ENCODE measurements at regions not wholly inside any gene's neighbourhood (a gene's known extent, or its start where the extent isn't known, plus 50 kb on each side); places are given as distances from the start of the nearest gene placed in this dataset.

GRCh38 chr3:181823716-181824115, 112.0 kb downstream of the SOX2 start:
- no peak for DNase-seq (ENCODE audit: extremely low spot score in 2 of 2)
- TF ChIP-seq CTCF (IDR thresholded peaks at IDR 0.05) (no peak), POLR2AphosphoS5 (IDR thresholded peaks at IDR 0.05; ENCODE audit: insufficient read depth in 1 of 2, low read depth in 1 of 2) (no peak), POLR2A (IDR thresholded peaks at IDR 0.05) (no peak)
- no peak overlapping the region for H3K4me3 ChIP-seq
- intact Hi-C loops (cut with DNase I): no loop called here
- no peaks in the 10 kb centered on the region for H3K27me3 ChIP-seq
- H3K4me1 ChIP-seq: no peaks in the 10 kb centered on the region
- H3K9me3 ChIP-seq: no peaks in the 10 kb centered on the region
- no peak overlapping the region for H3K27ac ChIP-seq
- H3K36me3 ChIP-seq: no peaks in the 10 kb centered on the region

DNA sequence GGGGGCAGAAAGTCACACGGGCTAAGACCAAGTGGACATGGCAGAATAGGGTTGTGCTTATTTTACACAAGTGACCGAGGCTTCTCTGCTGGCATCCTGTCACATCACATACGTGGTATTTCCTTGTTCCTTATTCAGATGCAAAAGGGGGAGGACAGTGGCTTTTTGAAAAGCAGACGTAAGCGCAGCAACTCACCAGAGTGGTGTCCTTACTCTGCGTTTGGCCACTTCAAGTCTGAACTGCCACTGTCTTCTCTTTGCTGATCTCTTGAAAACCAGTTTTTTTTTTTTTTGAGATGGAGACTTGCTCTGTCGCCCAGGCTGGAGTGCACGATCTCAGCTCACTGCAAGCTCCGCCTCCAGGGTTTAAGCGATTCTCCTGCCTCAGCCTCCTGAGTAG, 113.2 kb downstream of the SOX2 start:
- no peak for DNase-seq (ENCODE audit: extremely low spot score in 2 of 2)
- H3K27me3 ChIP-seq: no peaks in the 10 kb centered on the region
- no peaks in the 10 kb centered on the region for H3K9me3 ChIP-seq
- H3K27ac ChIP-seq: no peak overlapping the region
- H3K4me3 ChIP-seq: no peak overlapping the region
- no peak for TF ChIP-seq POLR2A (IDR thresholded peaks at IDR 0.05)
- TF ChIP-seq CTCF (IDR thresholded peaks at IDR 0.05): no peak
- no peak for TF ChIP-seq POLR2AphosphoS5 (IDR thresholded peaks at IDR 0.05; ENCODE audit: insufficient read depth in 1 of 2, low read depth in 1 of 2)
- no peaks in the 10 kb centered on the region for H3K4me1 ChIP-seq
- no peaks in the 10 kb centered on the region for H3K36me3 ChIP-seq
- intact Hi-C loops (cut with DNase I): no loop called here

GRCh38 chr3:181839039-181839915, 127.6 kb downstream of the SOX2 start:
- no peak for TF ChIP-seq POLR2A (IDR thresholded peaks at IDR 0.05)
- DNase-seq (ENCODE audit: extremely low spot score in 2 of 2): no peak
- H3K4me1 ChIP-seq: no peaks in the 10 kb centered on the region
- H3K36me3 ChIP-seq: no peaks in the 10 kb centered on the region
- H3K27ac ChIP-seq: no peak overlapping the region
- no peaks in the 10 kb centered on the region for H3K27me3 ChIP-seq
- no peaks in the 10 kb centered on the region for H3K9me3 ChIP-seq
- intact Hi-C loops (cut with DNase I): no loop called here
- H3K4me3 ChIP-seq: no peak overlapping the region

- Histone ChIP-seq H3K36me3 (no peaks in the 10 kb centered on the region), H3K27ac (no peak overlapping the region), H3K9me3 (no peaks in the 10 kb centered on the region), H3K4me3 (no peak overlapping the region), H3K4me1 (no peaks in the 10 kb centered on the region), H3K27me3 (no peaks in the 10 kb centered on the region)
- TF ChIP-seq CTCF (IDR thresholded peaks at IDR 0.05) (no peak), POLR2AphosphoS5 (IDR thresholded peaks at IDR 0.05; ENCODE audit: insufficient read depth in 1 of 2, low read depth in 1 of 2) (no peak), POLR2A (IDR thresholded peaks at IDR 0.05) (no peak)
- no peak for DNase-seq (ENCODE audit: extremely low spot score in 2 of 2)
- intact Hi-C loops (cut with DNase I): no loop called here
These were observed 128.2 kb downstream of the SOX2 start for GRCh38 chr3:181839916-181840297.

- DNase-seq (ENCODE audit: extremely low spot score in 2 of 2): no peak
- H3K4me3 ChIP-seq: no peak overlapping the region
- no peaks in the 10 kb centered on the region for H3K9me3 ChIP-seq
- TF ChIP-seq CTCF (IDR thresholded peaks at IDR 0.05): no peak
- no peak for TF ChIP-seq POLR2AphosphoS5 (IDR thresholded peaks at IDR 0.05; ENCODE audit: insufficient read depth in 1 of 2, low read depth in 1 of 2)
- TF ChIP-seq POLR2A (IDR thresholded peaks at IDR 0.05): no peak
- H3K27ac ChIP-seq: no peak overlapping the region
- H3K36me3 ChIP-seq: no peaks in the 10 kb centered on the region
- intact Hi-C loops (cut with DNase I): no loop called here
- no peaks in the 10 kb centered on the region for H3K27me3 ChIP-seq
- no peaks in the 10 kb centered on the region for H3K4me1 ChIP-seq
These were observed 132.5 kb downstream of the SOX2 start for GRCh38 chr3:181844211-181844610.

Measured in vagina (tissue), 2 donors.